ENCODE measurements at regions not wholly inside any gene's neighbourhood (a gene's known extent, or its start where the extent isn't known, plus 50 kb on each side); places are given as distances from the start of the nearest gene placed in this dataset.

DNA sequence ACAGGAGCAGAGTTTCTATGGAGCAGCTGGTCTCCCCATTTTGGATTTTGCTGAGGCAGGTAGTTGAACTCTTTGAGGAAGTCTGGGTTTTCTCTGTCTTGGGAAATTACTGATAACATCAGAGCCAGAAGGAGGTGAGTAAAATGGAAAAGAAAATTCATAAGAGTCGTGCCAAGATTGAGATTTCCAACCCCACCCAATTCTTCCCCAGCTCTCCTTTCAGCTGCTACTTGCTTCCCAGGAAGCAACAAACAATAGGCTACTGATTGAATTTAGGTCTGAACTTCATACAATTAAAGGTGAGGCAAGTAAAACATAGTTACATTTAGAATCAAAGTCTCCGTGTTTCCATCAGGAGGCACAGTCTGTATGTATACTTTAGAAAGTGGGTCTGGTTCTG lies 54.6 kb upstream of the EOLA2 start:
- TF ChIP-seq, protein P1, sequence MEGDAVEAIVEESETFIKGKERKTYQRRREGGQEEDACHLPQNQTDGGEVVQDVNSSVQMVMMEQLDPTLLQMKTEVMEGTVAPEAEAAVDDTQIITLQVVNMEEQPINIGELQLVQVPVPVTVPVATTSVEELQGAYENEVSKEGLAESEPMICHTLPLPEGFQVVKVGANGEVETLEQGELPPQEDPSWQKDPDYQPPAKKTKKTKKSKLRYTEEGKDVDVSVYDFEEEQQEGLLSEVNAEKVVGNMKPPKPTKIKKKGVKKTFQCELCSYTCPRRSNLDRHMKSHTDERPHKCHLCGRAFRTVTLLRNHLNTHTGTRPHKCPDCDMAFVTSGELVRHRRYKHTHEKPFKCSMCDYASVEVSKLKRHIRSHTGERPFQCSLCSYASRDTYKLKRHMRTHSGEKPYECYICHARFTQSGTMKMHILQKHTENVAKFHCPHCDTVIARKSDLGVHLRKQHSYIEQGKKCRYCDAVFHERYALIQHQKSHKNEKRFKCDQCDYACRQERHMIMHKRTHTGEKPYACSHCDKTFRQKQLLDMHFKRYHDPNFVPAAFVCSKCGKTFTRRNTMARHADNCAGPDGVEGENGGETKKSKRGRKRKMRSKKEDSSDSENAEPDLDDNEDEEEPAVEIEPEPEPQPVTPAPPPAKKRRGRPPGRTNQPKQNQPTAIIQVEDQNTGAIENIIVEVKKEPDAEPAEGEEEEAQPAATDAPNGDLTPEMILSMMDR (IDR thresholded peaks at IDR 0.05) = no peak
- no peak for TF ChIP-seq POLR2A (IDR thresholded peaks at IDR 0.05)
- no peak for TF ChIP-seq POLR2AphosphoS5 (IDR thresholded peaks at IDR 0.05; ENCODE audit: insufficient read depth in 1 of 2, low read depth in 1 of 2)
